ENCODE measurements at regions not wholly inside any gene's neighbourhood (a gene's known extent, or its start where the extent isn't known, plus 50 kb on each side); places are given as distances from the start of the nearest gene placed in this dataset.
"Not testable (repeated sequence)": the region's sequence is repeated elsewhere in the genome, so short reads cannot be mapped to it uniquely, and the experiment has no call there.

GRCh38 chr4:170887396-170887795 lies 797.6 kb upstream of the AADAT start:
- no peak overlapping the region for H3K9ac ChIP-seq (ENCODE audit: insufficient read depth in 1 of 2, low read length in 2 of 2)
- H3K4me3 ChIP-seq: no peak overlapping the region
- H3K27ac ChIP-seq (ENCODE audit: low read depth in 1 of 2, low read length in 1 of 2): no peak overlapping the region
- no peaks in the 10 kb centered on the region for H3K9me3 ChIP-seq (ENCODE audit: control insufficient read depth in 4 of 4, insufficient read depth in 3 of 4, low read length in 3 of 4)
- TF ChIP-seq CTCF (IDR thresholded peaks at IDR 0.05; ENCODE audit: control extremely low read depth, extremely low read depth): no peak
- no peaks in the 10 kb centered on the region for H3K4me1 ChIP-seq (ENCODE audit: control insufficient read depth in 5 of 5, insufficient read depth in 5 of 5, low read length in 5 of 5)
- no peak for DNase-seq
- ATAC-seq (ENCODE audit: insufficient read depth, low FRiP score): no peak
- H3K27me3 ChIP-seq (ENCODE audit: control insufficient read depth in 3 of 3, insufficient read depth in 3 of 3, low read length in 2 of 3): no peaks in the 10 kb centered on the region
- 40 to 56% methylated on average over 3 of the region's 3 CpGs for WGBS, 2 donors
- no peaks in the 10 kb centered on the region for H3K36me3 ChIP-seq (ENCODE audit: control insufficient read depth in 4 of 4, insufficient read depth in 4 of 4, low read length in 4 of 4)

GRCh38 chr4:170884969-170885570 lies 795.3 kb upstream of the AADAT start:
- 83 to 89% methylated on average over 1 of the region's 1 CpG for WGBS, 2 donors
- H3K27me3 ChIP-seq (ENCODE audit: control insufficient read depth in 3 of 3, insufficient read depth in 3 of 3, low read length in 2 of 3): no peaks in the 10 kb centered on the region
- H3K9ac ChIP-seq (ENCODE audit: insufficient read depth in 1 of 2, low read length in 2 of 2): no peak overlapping the region
- DNase-seq: no peak
- H3K4me1 ChIP-seq (ENCODE audit: control insufficient read depth in 5 of 5, insufficient read depth in 5 of 5, low read length in 5 of 5): no peaks in the 10 kb centered on the region
- no peak for TF ChIP-seq CTCF (IDR thresholded peaks at IDR 0.05; ENCODE audit: control extremely low read depth, extremely low read depth)
- H3K36me3 ChIP-seq (ENCODE audit: control insufficient read depth in 4 of 4, insufficient read depth in 4 of 4, low read length in 4 of 4): no peaks in the 10 kb centered on the region
- H3K27ac ChIP-seq (ENCODE audit: low read depth in 1 of 2, low read length in 1 of 2): no peak overlapping the region
- ATAC-seq (ENCODE audit: insufficient read depth, low FRiP score): no peak
- H3K9me3 ChIP-seq (ENCODE audit: control insufficient read depth in 4 of 4, insufficient read depth in 3 of 4, low read length in 3 of 4): no peaks in the 10 kb centered on the region
- H3K4me3 ChIP-seq: no peak overlapping the region

GRCh38 chr4:170881646-170882045 lies 791.9 kb upstream of the AADAT start:
- H3K27ac ChIP-seq (ENCODE audit: low read depth in 1 of 2, low read length in 1 of 2); DNase-seq; H3K27me3 ChIP-seq (ENCODE audit: control insufficient read depth in 3 of 3, insufficient read depth in 3 of 3, low read length in 2 of 3); H3K4me1 ChIP-seq (ENCODE audit: control insufficient read depth in 5 of 5, insufficient read depth in 5 of 5, low read length in 5 of 5); ATAC-seq (ENCODE audit: insufficient read depth, low FRiP score); H3K4me3 ChIP-seq; H3K9ac ChIP-seq (ENCODE audit: insufficient read depth in 1 of 2, low read length in 2 of 2); H3K36me3 ChIP-seq (ENCODE audit: control insufficient read depth in 4 of 4, insufficient read depth in 4 of 4, low read length in 4 of 4); H3K9me3 ChIP-seq (ENCODE audit: control insufficient read depth in 4 of 4, insufficient read depth in 3 of 4, low read length in 3 of 4): not testable (repeated sequence)

GRCh38 chr4:170875868-170876267 lies 786.1 kb upstream of the AADAT start:
- Histone ChIP-seq H3K9ac (ENCODE audit: insufficient read depth in 1 of 2, low read length in 2 of 2) (no peak overlapping the region), H3K4me3 (no peak overlapping the region), H3K27ac (ENCODE audit: low read depth in 1 of 2, low read length in 1 of 2) (no peak overlapping the region), H3K36me3 (ENCODE audit: control insufficient read depth in 4 of 4, insufficient read depth in 4 of 4, low read length in 4 of 4) (no peaks in the 10 kb centered on the region), H3K9me3 (ENCODE audit: control insufficient read depth in 4 of 4, insufficient read depth in 3 of 4, low read length in 3 of 4) (peaks cover 0 to 3% (median 0%) of the 10 kb centered on the region in 4 donors), H3K27me3 (ENCODE audit: control insufficient read depth in 3 of 3, insufficient read depth in 3 of 3, low read length in 2 of 3) (no peaks in the 10 kb centered on the region), H3K4me1 (ENCODE audit: control insufficient read depth in 5 of 5, insufficient read depth in 5 of 5, low read length in 5 of 5) (no peaks in the 10 kb centered on the region)
- DNase-seq (peak in 1 of 3 donors; percentile 1), ATAC-seq (ENCODE audit: insufficient read depth, low FRiP score) (no peak)
- WGBS, 2 donors: 92 to 95% methylated on average over 1 of the region's 1 CpG
- no peak for TF ChIP-seq CTCF (IDR thresholded peaks at IDR 0.05; ENCODE audit: control extremely low read depth, extremely low read depth)
